ENCODE measurements at regions not wholly inside any gene's neighbourhood (a gene's known extent, or its start where the extent isn't known, plus 50 kb on each side); places are given as distances from the start of the nearest gene placed in this dataset.

DNA sequence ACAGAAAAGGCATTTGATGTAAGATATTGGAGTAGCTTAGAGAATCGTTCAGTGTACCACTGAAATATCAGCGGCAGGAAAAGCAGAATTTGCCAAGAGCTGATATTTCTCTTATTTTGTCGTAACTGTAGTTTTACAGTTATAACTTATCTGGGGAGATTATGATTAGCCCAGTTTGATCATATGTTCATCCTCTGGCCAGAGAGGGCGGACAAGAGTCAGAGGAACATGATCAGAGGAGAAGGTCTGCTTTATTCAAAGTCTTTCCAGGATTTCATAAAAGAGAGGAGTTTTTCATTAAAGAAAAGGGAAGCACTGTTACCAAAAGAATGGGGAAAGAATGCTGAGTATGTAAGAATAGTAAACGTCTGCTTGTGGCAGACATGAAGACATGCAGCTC is 1655.6 kb downstream of the DPP10 start:
- no peak overlapping the region for H3K27ac Mint-ChIP-seq
- Histone ChIP-seq H3K4me1 (ENCODE audit: control insufficient read depth in 1 of 2, extremely low read depth in 1 of 2, insufficient read depth in 2 of 2, low read length in 2 of 2) (no peaks in the 10 kb centered on the region), H3K4me3 (ENCODE audit: control insufficient read depth in 1 of 2, extremely low read depth in 1 of 2, low read length in 1 of 2) (no peak overlapping the region), H3K9me3 (peaks cover 2% of the 10 kb centered on the region), H3K36me3 (ENCODE audit: control insufficient read depth in 2 of 2, extremely low read depth in 1 of 2, insufficient read depth in 1 of 2, low read length in 1 of 2) (no peaks in the 10 kb centered on the region), H3K27me3 (replicated peaks in 1 of 2; ENCODE audit: control insufficient read depth in 2 of 2, extremely low read depth in 1 of 2, insufficient read depth in 2 of 2, low read length in 1 of 2) (no peaks in the 10 kb centered on the region), H3K27ac (ENCODE audit: low read length) (no peak overlapping the region)
- H3K27me3 Mint-ChIP-seq = no peaks in the 10 kb centered on the region
- no peaks in the 10 kb centered on the region for H3K4me1 Mint-ChIP-seq
- ChIA-PET CTCF (no interaction called here), POLR2A (no interaction called here)
- H3K9me3 Mint-ChIP-seq = peaks cover 27 to 44% (median 30%) of the 10 kb centered on the region in 3 donors
- ATAC-seq (replicated peaks in 1 of 4) (no peak), DNase-seq (no peak)
- no peaks in the 10 kb centered on the region for H3K36me3 Mint-ChIP-seq
- H3K4me3 Mint-ChIP-seq = no peak overlapping the region
- 53% methylated on average over 4 of the region's 5 CpGs for WGBS (ENCODE audit: insufficient coverage)

DNA sequence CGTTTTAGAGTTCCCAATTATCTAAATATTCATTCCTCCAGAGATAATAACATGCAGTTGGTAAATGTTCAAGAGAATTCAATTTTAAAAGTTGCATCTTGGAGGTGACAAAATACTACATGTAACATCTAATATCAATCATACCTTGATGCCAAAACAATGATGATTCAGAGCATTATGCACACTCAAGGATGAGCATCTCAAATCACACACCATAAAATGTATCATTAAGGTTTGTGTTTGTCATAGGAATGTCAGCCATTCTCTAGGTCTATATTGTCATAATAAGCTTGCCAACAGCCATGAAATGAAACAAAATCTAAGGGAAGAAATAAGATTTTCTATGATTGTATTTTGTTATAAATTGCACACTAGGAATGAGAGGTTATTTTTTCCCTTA is 1667.0 kb downstream of the DPP10 start:
- peaks cover 9 to 32% (median 15%) of the 10 kb centered on the region in 3 donors for H3K9me3 Mint-ChIP-seq
- Histone ChIP-seq H3K4me3 (ENCODE audit: control insufficient read depth in 1 of 2, extremely low read depth in 1 of 2, low read length in 1 of 2) (no peak overlapping the region), H3K36me3 (ENCODE audit: control insufficient read depth in 2 of 2, extremely low read depth in 1 of 2, insufficient read depth in 1 of 2, low read length in 1 of 2) (no peaks in the 10 kb centered on the region), H3K9me3 (no peaks in the 10 kb centered on the region), H3K27me3 (replicated peaks in 1 of 2; ENCODE audit: control insufficient read depth in 2 of 2, extremely low read depth in 1 of 2, insufficient read depth in 2 of 2, low read length in 1 of 2) (no peaks in the 10 kb centered on the region), H3K27ac (ENCODE audit: low read length) (no peak overlapping the region), H3K4me1 (ENCODE audit: control insufficient read depth in 1 of 2, extremely low read depth in 1 of 2, insufficient read depth in 2 of 2, low read length in 2 of 2) (no peaks in the 10 kb centered on the region)
- no peak for ATAC-seq (replicated peaks in 1 of 4)
- no peaks in the 10 kb centered on the region for H3K4me1 Mint-ChIP-seq
- ChIA-PET CTCF (no interaction called here), POLR2A (no interaction called here)
- H3K4me3 Mint-ChIP-seq = no peak overlapping the region
- H3K36me3 Mint-ChIP-seq = no peaks in the 10 kb centered on the region
- no peak overlapping the region for H3K27ac Mint-ChIP-seq
- H3K27me3 Mint-ChIP-seq = no peaks in the 10 kb centered on the region
- WGBS (ENCODE audit: insufficient coverage) = no CpG with 5 or more reads among the region's 1 CpG
- DNase-seq = no peak

DNA sequence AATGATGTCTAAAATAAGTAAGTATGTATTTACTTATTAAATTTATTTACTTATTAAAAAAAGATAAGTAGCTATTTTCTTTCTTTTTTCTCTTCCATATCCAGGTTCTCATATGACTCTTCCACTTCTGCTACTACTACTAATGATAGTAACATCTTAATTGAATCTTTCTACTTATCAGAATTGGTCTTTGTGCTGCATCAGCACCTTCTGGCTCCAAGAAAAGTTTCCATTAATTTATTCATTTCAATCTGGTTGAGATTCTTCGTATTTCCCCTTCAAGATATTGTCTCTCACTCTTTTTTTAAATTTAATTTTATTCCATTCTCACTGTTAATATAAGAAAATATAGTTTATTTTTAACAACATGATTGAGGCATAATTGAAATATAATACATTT is 1675.4 kb downstream of the DPP10 start:
- POLR2A ChIA-PET = no interaction called here
- Histone ChIP-seq H3K4me1 (ENCODE audit: control insufficient read depth in 1 of 2, extremely low read depth in 1 of 2, insufficient read depth in 2 of 2, low read length in 2 of 2) (no peaks in the 10 kb centered on the region), H3K27me3 (replicated peaks in 1 of 2; ENCODE audit: control insufficient read depth in 2 of 2, extremely low read depth in 1 of 2, insufficient read depth in 2 of 2, low read length in 1 of 2) (no peaks in the 10 kb centered on the region), H3K36me3 (ENCODE audit: control insufficient read depth in 2 of 2, extremely low read depth in 1 of 2, insufficient read depth in 1 of 2, low read length in 1 of 2) (no peaks in the 10 kb centered on the region), H3K27ac (ENCODE audit: low read length) (no peak overlapping the region), H3K9me3 (no peaks in the 10 kb centered on the region), H3K4me3 (ENCODE audit: control insufficient read depth in 1 of 2, extremely low read depth in 1 of 2, low read length in 1 of 2) (no peak overlapping the region)
- Mint-ChIP-seq H3K4me1 (no peaks in the 10 kb centered on the region), H3K36me3 (no peaks in the 10 kb centered on the region), H3K27me3 (no peaks in the 10 kb centered on the region), H3K4me3 (no peak overlapping the region), H3K27ac (no peak overlapping the region), H3K9me3 (peaks cover 0 to 15% (median 14%) of the 10 kb centered on the region in 3 donors)
- DNase-seq (no peak), ATAC-seq (replicated peaks in 1 of 4) (no peak)
- WGBS (ENCODE audit: insufficient coverage) = no CpG with 5 or more reads among the region's 1 CpG
- CTCF ChIA-PET = no interaction called here

DNA sequence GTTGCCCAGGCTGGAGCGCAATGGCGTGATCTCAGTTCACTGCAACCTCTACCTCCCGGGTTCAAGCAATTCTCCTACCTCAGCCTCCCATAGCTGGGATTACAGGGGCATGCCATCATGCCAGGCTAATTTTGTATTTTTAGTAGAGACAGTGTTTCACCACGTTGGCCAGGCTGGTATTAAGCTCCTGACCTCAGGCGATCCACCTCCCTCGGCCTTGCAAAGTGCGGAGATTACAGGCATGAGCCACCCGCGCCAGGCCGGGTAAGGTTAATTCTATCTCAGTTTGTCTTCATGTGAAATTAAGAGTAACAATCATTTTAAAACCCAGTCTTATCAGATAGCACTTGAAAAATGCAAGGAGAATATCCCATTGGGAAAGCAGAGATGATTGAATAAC is 1681.7 kb upstream of the DDX18 start:
- peaks cover 7 to 31% (median 17%) of the 10 kb centered on the region in 3 donors for H3K9me3 Mint-ChIP-seq
- H3K4me1 Mint-ChIP-seq = no peaks in the 10 kb centered on the region
- H3K27me3 Mint-ChIP-seq = no peaks in the 10 kb centered on the region
- Histone ChIP-seq H3K36me3 (ENCODE audit: control insufficient read depth in 2 of 2, extremely low read depth in 1 of 2, insufficient read depth in 1 of 2, low read length in 1 of 2) (no peaks in the 10 kb centered on the region), H3K27ac (ENCODE audit: low read length) (no peak overlapping the region), H3K9me3 (peaks cover 2% of the 10 kb centered on the region), H3K27me3 (replicated peaks in 1 of 2; ENCODE audit: control insufficient read depth in 2 of 2, extremely low read depth in 1 of 2, insufficient read depth in 2 of 2, low read length in 1 of 2) (no peaks in the 10 kb centered on the region), H3K4me3 (ENCODE audit: control insufficient read depth in 1 of 2, extremely low read depth in 1 of 2, low read length in 1 of 2) (no peak overlapping the region), H3K4me1 (ENCODE audit: control insufficient read depth in 1 of 2, extremely low read depth in 1 of 2, insufficient read depth in 2 of 2, low read length in 2 of 2) (no peaks in the 10 kb centered on the region)
- ChIA-PET CTCF (no interaction called here), POLR2A (no interaction called here)
- H3K36me3 Mint-ChIP-seq = no peaks in the 10 kb centered on the region
- ATAC-seq (replicated peaks in 1 of 4) (no peak), DNase-seq (no peak)
- WGBS (ENCODE audit: insufficient coverage) = no CpG with 5 or more reads among the region's 10 CpGs
- no peak overlapping the region for H3K27ac Mint-ChIP-seq
- no peak overlapping the region for H3K4me3 Mint-ChIP-seq

DNA sequence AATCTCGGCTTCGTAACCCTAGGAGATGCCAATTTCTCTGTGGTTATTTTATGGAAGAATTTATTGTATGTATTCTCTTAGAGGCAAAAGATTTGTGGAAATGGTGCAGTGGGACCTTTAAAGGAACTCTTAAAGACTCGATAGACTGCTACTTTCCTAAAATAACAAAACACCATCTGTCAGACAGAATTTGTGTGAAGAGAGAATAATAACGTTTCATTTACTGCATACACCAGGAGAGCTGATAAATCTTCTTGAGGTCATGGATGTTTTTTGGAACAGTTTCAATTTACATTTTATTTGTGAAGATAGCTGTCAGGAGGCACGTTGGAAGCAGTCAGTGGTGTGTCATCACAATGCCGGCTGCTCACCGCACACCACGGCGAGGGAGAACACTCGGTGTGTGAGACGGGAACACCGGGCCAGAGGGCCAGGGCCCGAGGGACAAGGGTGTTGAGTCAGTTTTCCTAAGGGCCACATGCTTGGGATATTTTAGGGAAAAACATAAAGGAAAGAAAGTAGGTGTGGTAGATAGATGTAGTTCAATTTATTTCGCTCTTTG is 1681.0 kb upstream of the DDX18 start:
- Mint-ChIP-seq H3K27me3 (no peaks in the 10 kb centered on the region), H3K4me1 (no peaks in the 10 kb centered on the region), H3K4me3 (no peak overlapping the region), H3K9me3 (peaks cover 7 to 29% (median 17%) of the 10 kb centered on the region in 3 donors), H3K27ac (no peak overlapping the region), H3K36me3 (no peaks in the 10 kb centered on the region)
- DNase-seq = no peak
- no peaks in the 10 kb centered on the region for H3K36me3 ChIP-seq (ENCODE audit: control insufficient read depth in 2 of 2, extremely low read depth in 1 of 2, insufficient read depth in 1 of 2, low read length in 1 of 2)
- WGBS (ENCODE audit: insufficient coverage) = 81% methylated on average over 10 of the region's 14 CpGs
- peaks cover 2% of the 10 kb centered on the region for H3K9me3 ChIP-seq
- no peak overlapping the region for H3K4me3 ChIP-seq (ENCODE audit: control insufficient read depth in 1 of 2, extremely low read depth in 1 of 2, low read length in 1 of 2)
- H3K27ac ChIP-seq (ENCODE audit: low read length) = no peak overlapping the region
- H3K4me1 ChIP-seq (ENCODE audit: control insufficient read depth in 1 of 2, extremely low read depth in 1 of 2, insufficient read depth in 2 of 2, low read length in 2 of 2) = no peaks in the 10 kb centered on the region
- ChIA-PET CTCF (no interaction called here), POLR2A (no interaction called here)
- no peaks in the 10 kb centered on the region for H3K27me3 ChIP-seq (replicated peaks in 1 of 2; ENCODE audit: control insufficient read depth in 2 of 2, extremely low read depth in 1 of 2, insufficient read depth in 2 of 2, low read length in 1 of 2)
- ATAC-seq (replicated peaks in 1 of 4) = no peak

DNA sequence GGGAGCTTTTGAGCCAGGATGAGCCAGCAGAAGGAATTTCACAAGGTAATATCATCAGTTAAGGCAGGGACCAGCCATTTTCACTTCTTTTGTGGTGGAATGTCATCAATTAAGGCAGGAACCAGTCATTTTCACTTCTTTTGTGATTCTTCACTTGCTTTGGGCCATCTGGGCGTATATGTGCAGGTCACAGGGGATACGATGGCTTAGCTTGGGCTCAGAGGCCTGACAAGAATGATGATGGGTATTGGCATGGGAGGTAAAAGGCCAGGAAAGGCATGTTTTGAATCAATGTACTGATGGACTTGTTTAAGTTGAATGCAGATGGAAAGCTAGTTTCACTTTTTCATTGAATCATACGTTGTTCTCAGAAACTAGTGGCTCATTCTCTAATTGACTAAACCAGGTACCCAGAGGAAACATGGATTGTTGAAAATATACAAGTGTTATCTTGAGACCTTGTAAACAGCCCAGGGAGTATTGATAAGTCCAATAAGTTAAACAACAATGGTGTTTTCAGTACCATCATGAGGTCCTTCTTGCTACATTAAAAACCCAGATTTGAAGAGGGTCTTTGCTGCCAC is 1672.5 kb upstream of the DDX18 start:
- H3K36me3 ChIP-seq (ENCODE audit: control insufficient read depth in 2 of 2, extremely low read depth in 1 of 2, insufficient read depth in 1 of 2, low read length in 1 of 2) = no peaks in the 10 kb centered on the region
- H3K27me3 ChIP-seq (replicated peaks in 1 of 2; ENCODE audit: control insufficient read depth in 2 of 2, extremely low read depth in 1 of 2, insufficient read depth in 2 of 2, low read length in 1 of 2) = no peaks in the 10 kb centered on the region
- ChIA-PET CTCF (no interaction called here), POLR2A (no interaction called here)
- WGBS (ENCODE audit: insufficient coverage) = 83% methylated on average over 2 of the region's 3 CpGs
- Mint-ChIP-seq H3K4me1 (no peaks in the 10 kb centered on the region), H3K36me3 (no peaks in the 10 kb centered on the region), H3K27ac (no peak overlapping the region), H3K27me3 (no peaks in the 10 kb centered on the region), H3K9me3 (peaks cover 9 to 31% (median 26%) of the 10 kb centered on the region in 3 donors), H3K4me3 (no peak overlapping the region)
- DNase-seq (no peak), ATAC-seq (replicated peaks in 1 of 4) (no peak)
- no peaks in the 10 kb centered on the region for H3K4me1 ChIP-seq (ENCODE audit: control insufficient read depth in 1 of 2, extremely low read depth in 1 of 2, insufficient read depth in 2 of 2, low read length in 2 of 2)
- H3K4me3 ChIP-seq (ENCODE audit: control insufficient read depth in 1 of 2, extremely low read depth in 1 of 2, low read length in 1 of 2) = no peak overlapping the region
- H3K27ac ChIP-seq (ENCODE audit: low read length) = no peak overlapping the region
- peaks cover 2% of the 10 kb centered on the region for H3K9me3 ChIP-seq
